ENCODE measurements at regions not wholly inside any gene's neighbourhood (a gene's known extent, or its start where the extent isn't known, plus 50 kb on each side); places are given as distances from the start of the nearest gene placed in this dataset.
"Not testable (repeated sequence)": the region's sequence is repeated elsewhere in the genome, so short reads cannot be mapped to it uniquely, and the experiment has no call there.

DNA sequence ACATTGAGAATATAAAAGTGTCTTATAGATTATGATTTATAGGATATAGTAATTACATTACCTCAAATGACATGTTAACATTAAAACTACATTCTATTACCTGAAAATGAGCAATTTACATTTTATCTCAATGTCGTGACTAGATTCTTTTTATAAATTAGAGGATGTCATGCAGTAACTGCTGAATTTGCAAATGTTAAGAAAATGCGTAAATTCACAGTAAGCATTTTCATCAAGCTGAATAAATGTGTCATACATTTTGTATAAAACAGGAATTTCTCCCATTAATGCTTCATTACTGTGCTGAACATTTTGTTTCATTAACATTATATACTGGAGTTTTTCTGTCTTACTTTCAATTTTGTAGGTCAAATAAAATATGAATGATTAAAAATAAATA, 1460.7 kb upstream of the B3GALT2 start:
- H3K4me3 Mint-ChIP-seq, result no peak overlapping the region
- H3K27ac Mint-ChIP-seq, result no peak overlapping the region
- POLR2A ChIA-PET, result no interaction called here
- H3K27me3 Mint-ChIP-seq, result no peaks in the 10 kb centered on the region
- H3K4me1 Mint-ChIP-seq, result no peaks in the 10 kb centered on the region
- no peaks in the 10 kb centered on the region for H3K9me3 Mint-ChIP-seq
- no peak for DNase-seq
- H3K36me3 Mint-ChIP-seq (ENCODE audit: low read depth), result no peaks in the 10 kb centered on the region
- CTCF ChIA-PET, result no interaction called here

DNA sequence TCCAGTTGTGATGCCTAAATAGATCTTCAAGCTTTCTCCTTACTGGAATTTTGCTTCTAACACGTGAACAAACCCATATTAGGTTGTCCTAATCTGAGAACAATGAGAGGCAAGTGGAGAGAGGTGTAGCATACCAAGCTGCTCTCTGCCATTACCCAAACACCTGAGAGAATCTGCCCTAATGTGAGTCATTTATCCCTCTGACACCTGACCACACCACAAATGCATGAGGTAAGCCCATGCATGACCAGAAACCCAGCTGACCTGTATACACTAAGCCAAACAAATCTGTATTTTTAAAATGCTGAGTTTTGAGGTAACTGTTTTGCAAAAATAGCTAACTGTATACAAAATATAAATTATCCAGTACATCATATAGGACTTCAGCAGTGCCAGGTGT, 1458.1 kb upstream of the B3GALT2 start:
- CTCF ChIA-PET, result no interaction called here
- POLR2A ChIA-PET, result no interaction called here
- H3K36me3 Mint-ChIP-seq (ENCODE audit: low read depth), result no peaks in the 10 kb centered on the region
- H3K9me3 Mint-ChIP-seq, result no peaks in the 10 kb centered on the region
- no peak overlapping the region for H3K4me3 Mint-ChIP-seq
- no peak for DNase-seq
- no peak overlapping the region for H3K27ac Mint-ChIP-seq
- no peaks in the 10 kb centered on the region for H3K27me3 Mint-ChIP-seq
- no peaks in the 10 kb centered on the region for H3K4me1 Mint-ChIP-seq

DNA sequence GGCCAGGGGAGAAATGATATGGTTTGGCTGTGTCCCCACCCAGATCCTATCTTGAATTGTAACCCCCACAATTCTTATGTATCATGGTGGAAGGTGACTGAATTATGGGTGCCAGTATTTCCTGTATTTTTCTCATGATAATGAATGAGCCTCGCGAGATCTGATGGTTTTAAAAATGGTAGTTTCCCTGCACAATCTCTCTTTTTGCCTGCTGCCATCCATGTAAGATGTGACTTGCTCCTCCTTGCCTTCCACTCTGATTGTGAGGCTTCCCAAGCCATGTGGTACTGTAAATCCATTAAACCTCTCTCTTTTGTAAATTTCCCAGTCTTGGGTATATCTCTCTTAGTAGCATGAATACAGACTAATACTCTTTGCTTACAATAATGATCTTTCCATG, 1453.9 kb upstream of the B3GALT2 start:
- no peak for DNase-seq
- Mint-ChIP-seq H3K4me1 (no peaks in the 10 kb centered on the region), H3K27ac (no peak overlapping the region), H3K27me3 (no peaks in the 10 kb centered on the region), H3K9me3 (no peaks in the 10 kb centered on the region), H3K4me3 (no peak overlapping the region), H3K36me3 (ENCODE audit: low read depth) (no peaks in the 10 kb centered on the region)
- POLR2A ChIA-PET, result no interaction called here
- CTCF ChIA-PET, result no interaction called here

DNA sequence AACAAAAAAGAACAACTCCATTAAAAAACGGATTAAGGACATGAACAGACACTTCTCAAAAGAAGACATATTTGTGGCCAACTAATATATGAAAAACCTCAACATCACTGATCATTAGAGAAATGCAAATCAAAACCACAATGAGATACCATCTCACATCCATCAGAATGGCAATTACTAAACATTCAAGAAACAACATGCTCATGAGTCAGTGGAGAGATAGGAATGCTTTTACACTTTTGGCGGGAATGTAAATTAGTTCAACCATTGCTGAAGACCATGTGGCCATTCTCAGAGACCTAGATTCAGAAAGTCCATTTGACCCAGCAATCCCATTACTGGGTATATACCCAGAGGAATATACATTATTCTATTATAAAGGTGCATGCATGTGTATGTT, 1442.6 kb upstream of the B3GALT2 start:
- ChIA-PET CTCF (no interaction called here), POLR2A (no interaction called here)
- Mint-ChIP-seq H3K4me3 (no peak overlapping the region), H3K27me3 (no peaks in the 10 kb centered on the region), H3K4me1 (no peaks in the 10 kb centered on the region), H3K9me3 (no peaks in the 10 kb centered on the region), H3K27ac (no peak overlapping the region), H3K36me3 (ENCODE audit: low read depth) (no peaks in the 10 kb centered on the region)
- DNase-seq, result no peak

DNA sequence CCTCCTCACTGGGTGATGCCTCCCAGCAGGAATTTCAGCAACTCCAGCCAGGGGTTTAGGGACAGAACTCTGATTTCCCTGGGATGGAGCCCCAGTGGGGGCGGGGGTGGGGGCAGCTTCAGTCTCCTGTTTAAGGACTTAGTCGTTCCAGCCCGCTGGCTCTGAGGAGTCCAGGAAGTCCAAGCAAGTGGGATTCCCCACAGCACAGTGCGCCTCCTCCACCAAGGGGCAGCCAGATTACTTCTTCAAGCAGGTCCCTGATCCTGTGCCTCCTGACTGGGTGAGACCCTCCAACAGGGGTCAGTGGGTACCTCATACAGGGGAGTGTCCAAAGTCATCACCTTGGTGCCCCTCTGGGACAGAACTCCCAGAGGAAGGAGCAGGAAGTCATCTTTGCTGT, 1438.4 kb upstream of the B3GALT2 start:
- H3K36me3 Mint-ChIP-seq (ENCODE audit: low read depth), result no peaks in the 10 kb centered on the region
- ChIA-PET CTCF (no interaction called here), POLR2A (no interaction called here)

DNA sequence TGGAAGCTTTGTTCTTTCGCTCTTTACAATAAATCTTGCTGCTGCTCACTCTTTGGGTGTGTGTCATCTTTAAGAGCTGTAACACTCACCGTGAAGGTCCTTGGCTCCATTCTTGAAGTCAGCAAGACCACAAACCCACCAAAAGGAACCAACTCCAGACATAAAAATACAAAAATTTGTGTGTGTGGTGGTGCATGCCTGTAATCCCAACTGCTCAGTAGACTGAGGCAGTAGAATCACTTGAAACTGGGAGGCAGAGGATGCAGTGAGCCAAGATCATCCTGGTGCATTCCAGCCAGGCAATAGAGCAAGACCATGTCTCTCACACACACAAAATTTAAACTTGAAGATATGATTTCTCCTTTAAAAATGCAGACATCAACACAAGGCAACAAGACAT, 1431.7 kb upstream of the B3GALT2 start:
- Mint-ChIP-seq H3K36me3 (ENCODE audit: low read depth) (no peaks in the 10 kb centered on the region), H3K4me1 (no peaks in the 10 kb centered on the region), H3K27me3 (no peaks in the 10 kb centered on the region), H3K9me3 (peaks cover 2% of the 10 kb centered on the region), H3K4me3 (no peak overlapping the region), H3K27ac (no peak overlapping the region)
- ChIA-PET CTCF (no interaction called here), POLR2A (no interaction called here)
- DNase-seq, result no peak

More for the DNA sequence above, 1438.4 kb upstream of the B3GALT2 start:
- Mint-ChIP-seq H3K9me3 (no peaks in the 10 kb centered on the region), H3K4me3 (no peak overlapping the region), H3K4me1 (no peaks in the 10 kb centered on the region), H3K27me3 (no peaks in the 10 kb centered on the region), H3K27ac (no peak overlapping the region)
- DNase-seq, result no peak

DNA sequence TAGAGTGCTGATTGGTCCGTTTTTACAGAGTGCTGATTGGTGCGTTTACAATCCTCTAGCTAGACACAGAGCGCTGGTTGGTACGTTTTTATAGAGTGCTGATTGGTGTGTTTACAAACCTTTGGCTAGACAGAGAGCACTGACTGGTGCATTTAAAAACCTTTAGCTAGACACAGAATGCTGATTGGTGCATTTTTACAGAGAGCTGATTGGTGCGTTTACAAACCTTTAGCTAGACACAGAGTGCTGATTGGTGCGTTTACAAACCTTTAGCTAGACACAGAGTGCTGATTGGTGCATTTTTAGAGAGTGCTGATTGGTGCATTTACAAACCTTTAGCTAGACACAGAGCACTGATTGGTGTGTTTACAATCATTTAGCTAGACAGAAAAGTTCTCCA, 1430.9 kb upstream of the B3GALT2 start:
- H3K27ac Mint-ChIP-seq; H3K9me3 Mint-ChIP-seq; H3K36me3 Mint-ChIP-seq (ENCODE audit: low read depth); H3K4me1 Mint-ChIP-seq; POLR2A ChIA-PET; CTCF ChIA-PET; H3K27me3 Mint-ChIP-seq; H3K4me3 Mint-ChIP-seq; DNase-seq: not testable (repeated sequence)

DNA sequence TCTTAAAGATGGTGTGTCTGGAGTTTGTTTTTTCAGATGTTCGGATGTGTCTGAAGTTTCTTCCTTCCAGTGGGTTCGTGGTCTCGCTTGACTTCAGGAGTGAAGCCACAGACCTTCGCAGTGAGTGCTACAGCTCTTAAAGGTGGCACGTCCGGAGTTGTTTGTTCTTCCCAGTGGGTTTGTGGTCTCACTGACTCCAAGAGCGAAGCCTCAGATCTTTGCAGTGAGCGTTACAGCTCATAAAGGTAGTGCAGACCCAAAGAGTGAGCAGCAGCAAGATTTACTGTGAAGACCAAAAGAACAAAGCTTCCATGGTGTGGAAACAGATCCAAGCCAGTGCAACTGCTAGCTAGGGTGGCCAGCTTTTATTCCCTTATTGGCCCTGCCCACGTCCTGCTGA, 1430.4 kb upstream of the B3GALT2 start:
- peaks cover 2% of the 10 kb centered on the region for H3K9me3 Mint-ChIP-seq
- no peak overlapping the region for H3K27ac Mint-ChIP-seq
- POLR2A ChIA-PET, result no interaction called here
- CTCF ChIA-PET, result no interaction called here
- no peaks in the 10 kb centered on the region for H3K4me1 Mint-ChIP-seq
- no peak overlapping the region for H3K4me3 Mint-ChIP-seq
- DNase-seq, result no peak
- no peaks in the 10 kb centered on the region for H3K27me3 Mint-ChIP-seq
- H3K36me3 Mint-ChIP-seq (ENCODE audit: low read depth), result no peaks in the 10 kb centered on the region

DNA sequence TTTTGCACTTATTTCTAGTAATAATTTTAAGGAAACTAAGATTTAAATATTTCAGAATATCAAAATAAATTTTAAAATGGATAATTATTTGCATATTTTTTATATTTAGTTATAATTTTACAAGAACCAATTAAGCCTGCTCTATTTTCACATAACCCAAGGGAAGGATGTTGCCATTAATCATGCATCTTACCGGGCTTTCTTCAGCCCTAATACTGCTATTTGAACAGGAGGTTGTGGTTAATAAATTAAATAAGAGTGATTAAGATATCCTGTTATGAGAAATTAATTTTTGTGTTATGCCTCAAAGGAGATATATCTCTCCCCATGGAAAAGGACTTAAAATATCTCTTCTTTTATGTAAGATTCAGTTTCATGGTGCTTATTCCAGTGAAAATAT, 1415.8 kb upstream of the B3GALT2 start:
- Mint-ChIP-seq H3K9me3 (no peaks in the 10 kb centered on the region), H3K27ac (no peak overlapping the region), H3K4me1 (no peaks in the 10 kb centered on the region), H3K36me3 (ENCODE audit: low read depth) (no peaks in the 10 kb centered on the region), H3K4me3 (no peak overlapping the region), H3K27me3 (no peaks in the 10 kb centered on the region)
- DNase-seq, result no peak
- CTCF ChIA-PET, result no interaction called here
- POLR2A ChIA-PET, result no interaction called here

DNA sequence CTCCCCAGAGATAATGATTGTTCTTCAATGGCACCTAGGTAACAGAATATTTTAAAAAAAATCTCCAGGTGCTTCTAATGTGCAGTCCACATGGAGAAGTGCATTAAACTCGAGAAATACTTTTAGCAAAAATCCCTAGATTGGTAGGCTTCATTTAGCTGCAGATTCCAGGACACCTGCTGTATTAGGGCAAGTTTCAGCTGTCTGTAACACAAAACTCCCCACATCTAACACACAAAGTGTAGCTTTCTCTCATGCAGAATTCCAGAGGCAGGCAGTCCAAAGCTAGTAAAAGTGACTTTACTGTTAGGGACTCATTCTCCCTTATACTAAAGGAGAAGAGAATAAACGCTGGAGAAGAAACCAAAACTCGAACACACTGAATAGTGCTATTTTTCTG, 1414.3 kb upstream of the B3GALT2 start:
- DNase-seq, result no peak
- no peaks in the 10 kb centered on the region for H3K9me3 Mint-ChIP-seq
- CTCF ChIA-PET, result no interaction called here
- no peaks in the 10 kb centered on the region for H3K36me3 Mint-ChIP-seq (ENCODE audit: low read depth)
- H3K4me1 Mint-ChIP-seq, result no peaks in the 10 kb centered on the region
- H3K27me3 Mint-ChIP-seq, result no peaks in the 10 kb centered on the region
- no peak overlapping the region for H3K4me3 Mint-ChIP-seq
- H3K27ac Mint-ChIP-seq, result no peak overlapping the region
- POLR2A ChIA-PET, result no interaction called here

DNA sequence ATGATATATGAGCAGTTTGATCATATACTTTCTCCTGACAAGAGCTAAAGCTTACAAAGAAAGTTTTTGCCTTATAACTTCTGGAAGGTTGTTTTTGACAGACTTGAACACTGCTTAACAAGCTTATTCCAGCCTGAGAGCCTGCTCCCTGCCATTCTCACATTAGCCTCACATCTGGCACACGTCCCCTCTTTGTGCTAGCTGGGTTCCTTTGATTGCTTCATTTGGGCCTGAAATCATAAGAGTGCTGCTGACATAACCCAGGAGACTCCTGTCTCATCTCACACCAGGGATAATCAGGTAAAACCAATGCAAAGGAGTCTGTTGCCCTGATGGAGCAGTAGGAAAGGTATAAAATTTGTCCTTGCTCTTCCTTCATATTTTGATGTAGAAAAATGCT, 1411.7 kb upstream of the B3GALT2 start:
- DNase-seq, result no peak
- ChIA-PET POLR2A (no interaction called here), CTCF (no interaction called here)
- no peaks in the 10 kb centered on the region for H3K9me3 Mint-ChIP-seq
- no peak overlapping the region for H3K27ac Mint-ChIP-seq
- H3K4me1 Mint-ChIP-seq, result no peaks in the 10 kb centered on the region
- H3K4me3 Mint-ChIP-seq, result no peak overlapping the region
- H3K27me3 Mint-ChIP-seq, result no peaks in the 10 kb centered on the region
- no peaks in the 10 kb centered on the region for H3K36me3 Mint-ChIP-seq (ENCODE audit: low read depth)

DNA sequence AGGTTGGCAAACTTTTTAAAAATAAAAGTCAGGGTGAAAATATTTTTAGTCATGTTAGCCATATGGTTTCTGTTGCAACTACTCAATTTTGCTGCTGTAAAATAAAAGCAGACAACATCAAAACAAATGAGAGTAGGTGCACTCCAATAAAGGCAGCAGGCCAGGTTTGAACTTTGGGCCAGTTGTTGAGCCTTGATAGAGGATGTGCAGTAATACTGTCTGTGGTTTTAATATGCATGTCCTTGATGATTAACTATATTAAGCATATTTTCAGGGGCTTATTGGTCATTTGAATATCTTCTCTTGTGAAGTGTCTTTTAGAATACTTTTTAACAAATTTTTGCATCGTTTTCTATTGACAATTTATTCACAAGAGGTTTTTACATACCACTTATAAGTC, 1399.9 kb upstream of the B3GALT2 start:
- no peak for DNase-seq
- no peaks in the 10 kb centered on the region for H3K4me1 Mint-ChIP-seq
- ChIA-PET POLR2A (no interaction called here), CTCF (no interaction called here)
- no peak overlapping the region for H3K4me3 Mint-ChIP-seq
- H3K36me3 Mint-ChIP-seq (ENCODE audit: low read depth), result no peaks in the 10 kb centered on the region
- no peaks in the 10 kb centered on the region for H3K27me3 Mint-ChIP-seq
- no peak overlapping the region for H3K27ac Mint-ChIP-seq
- no peaks in the 10 kb centered on the region for H3K9me3 Mint-ChIP-seq

DNA sequence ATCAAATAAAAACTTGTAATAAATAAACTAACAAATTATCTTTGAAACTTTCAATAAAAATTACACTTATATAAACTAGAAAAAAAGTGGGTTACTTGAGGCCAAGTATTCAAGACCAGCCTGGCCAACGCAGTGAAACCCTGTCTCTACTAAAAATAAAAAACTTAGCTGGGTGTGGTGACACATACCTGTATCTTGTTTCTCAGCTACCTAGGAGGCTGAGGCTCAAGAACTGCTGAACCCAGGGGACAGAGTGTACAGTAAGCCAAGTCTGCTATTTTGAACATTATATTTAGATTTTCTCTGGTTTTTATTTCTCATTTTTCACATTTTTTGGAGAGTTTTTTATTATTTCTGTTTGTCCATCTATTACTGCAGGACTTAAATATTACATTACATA, 1397.6 kb upstream of the B3GALT2 start:
- no peak for DNase-seq
- POLR2A ChIA-PET, result no interaction called here
- CTCF ChIA-PET, result no interaction called here
- Mint-ChIP-seq H3K4me1 (no peaks in the 10 kb centered on the region), H3K27me3 (no peaks in the 10 kb centered on the region), H3K36me3 (ENCODE audit: low read depth) (no peaks in the 10 kb centered on the region), H3K9me3 (no peaks in the 10 kb centered on the region), H3K27ac (no peak overlapping the region), H3K4me3 (no peak overlapping the region)

DNA sequence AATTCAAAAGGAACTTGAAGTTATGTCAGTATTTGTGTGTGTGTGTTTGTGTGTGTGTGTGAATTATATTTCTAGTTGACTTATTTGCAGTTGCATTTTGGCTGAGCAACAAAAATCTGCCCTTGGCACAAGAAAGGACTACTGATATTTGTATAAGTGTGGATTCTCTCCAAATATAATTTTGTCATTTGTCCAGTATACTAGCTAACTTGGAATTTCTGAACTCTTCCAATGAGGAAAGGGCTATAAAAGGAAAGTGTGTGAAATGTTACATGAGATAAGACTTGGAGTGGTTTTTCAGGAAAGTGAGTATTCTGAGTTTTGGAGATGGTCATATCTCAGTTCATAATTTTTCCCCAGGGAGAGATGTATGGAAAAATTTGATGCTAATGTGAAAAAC, 1384.1 kb upstream of the B3GALT2 start:
- ChIA-PET POLR2A (no interaction called here), CTCF (no interaction called here)
- H3K27ac Mint-ChIP-seq, result no peak overlapping the region
- DNase-seq, result no peak
- no peaks in the 10 kb centered on the region for H3K9me3 Mint-ChIP-seq
- H3K27me3 Mint-ChIP-seq, result no peaks in the 10 kb centered on the region
- no peaks in the 10 kb centered on the region for H3K36me3 Mint-ChIP-seq (ENCODE audit: low read depth)
- H3K4me3 Mint-ChIP-seq, result no peak overlapping the region
- H3K4me1 Mint-ChIP-seq, result no peaks in the 10 kb centered on the region

DNA sequence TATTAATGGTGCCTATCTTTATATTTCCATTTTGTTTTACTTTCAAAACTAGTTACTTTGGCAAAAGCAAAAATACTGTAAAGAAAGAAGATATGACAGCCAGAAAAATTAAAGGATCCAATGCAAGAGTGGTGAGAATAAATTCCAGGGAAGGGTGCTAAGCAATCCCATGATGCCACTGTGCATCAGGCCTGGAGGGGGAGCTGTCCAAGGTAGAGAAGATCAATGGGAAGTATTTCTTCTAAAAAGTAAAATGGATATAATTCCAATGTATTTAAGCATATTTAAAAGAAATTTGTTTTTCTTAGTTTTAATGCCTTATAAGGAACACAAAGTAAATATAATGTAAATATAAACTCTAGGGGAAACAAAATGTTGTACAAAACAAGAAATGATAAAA, 1382.2 kb upstream of the B3GALT2 start:
- DNase-seq, result no peak
- Mint-ChIP-seq H3K4me3 (no peak overlapping the region), H3K27ac (no peak overlapping the region), H3K4me1 (no peaks in the 10 kb centered on the region), H3K27me3 (no peaks in the 10 kb centered on the region), H3K9me3 (no peaks in the 10 kb centered on the region), H3K36me3 (ENCODE audit: low read depth) (no peaks in the 10 kb centered on the region)
- POLR2A ChIA-PET, result no interaction called here
- CTCF ChIA-PET, result no interaction called here
